ENCODE measurements at regions not wholly inside any gene's neighbourhood (a gene's known extent, or its start where the extent isn't known, plus 50 kb on each side); places are given as distances from the start of the nearest gene placed in this dataset.

- TF ChIP-seq ELF4 (IDR thresholded peaks at IDR 0.05): no peak
- no peak for TF ChIP-seq BHLHE40 (IDR thresholded peaks at IDR 0.05; ENCODE audit: borderline replicate concordance)
- no peak for TF ChIP-seq PKNOX1 (IDR thresholded peaks at IDR 0.05)
- no peak for TF ChIP-seq FOXK2 (IDR thresholded peaks at IDR 0.05)
- no peak for TF ChIP-seq HDGF (IDR thresholded peaks at IDR 0.05; ENCODE audit: borderline replicate concordance)
- TF ChIP-seq FOXA1 (IDR thresholded peaks at IDR 0.05): no peak
- TF ChIP-seq FOXM1 (IDR thresholded peaks at IDR 0.05; ENCODE audit: borderline replicate concordance): no peak
- no peak for TF ChIP-seq TARDBP (IDR thresholded peaks at IDR 0.05)
These were observed 184.4 kb downstream of the SPCS3 start for GRCh38 chr4:176504118-176504517.

Measured in HEK293T (cell line).